ENCODE measurements at regions not wholly inside any gene's neighbourhood (a gene's known extent, or its start where the extent isn't known, plus 50 kb on each side); places are given as distances from the start of the nearest gene placed in this dataset.

DNA sequence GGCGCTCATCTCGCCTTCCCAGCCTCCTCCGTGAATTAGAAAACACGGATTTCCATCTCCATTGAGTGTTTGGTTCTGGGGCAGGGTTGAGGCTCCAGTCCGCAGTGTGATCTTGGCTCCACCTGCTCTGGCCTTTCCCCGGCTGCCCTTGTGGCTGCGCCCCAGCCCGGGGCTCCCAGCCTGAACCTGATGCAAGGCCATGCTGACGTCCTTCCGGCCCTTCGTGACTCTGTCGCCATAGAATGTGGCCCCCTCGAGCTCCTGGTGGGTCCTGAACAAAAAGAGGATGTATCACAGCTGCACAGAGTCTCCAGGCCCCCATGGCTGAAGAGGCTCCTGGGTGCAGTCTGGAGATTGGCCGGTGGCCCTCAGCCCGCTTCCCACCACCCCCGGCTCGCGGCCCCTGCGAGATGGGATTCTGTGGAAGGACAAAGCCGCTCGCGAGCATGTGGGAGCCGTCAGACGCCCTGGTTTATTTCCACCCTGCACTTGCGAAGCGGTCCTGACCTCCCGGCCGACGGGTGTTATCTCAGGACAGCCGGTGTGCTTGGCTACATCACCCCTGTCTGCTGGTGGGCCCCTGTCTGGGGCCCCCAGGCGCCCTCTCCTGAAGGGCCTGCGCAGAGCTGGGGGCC lies 1214.0 kb downstream of the BRD1 start:
- no peaks in the 10 kb centered on the region for H3K79me2 ChIP-seq (ENCODE audit: insufficient read depth, low read length)
- H3K36me3 ChIP-seq (ENCODE audit: low read length) = no peaks in the 10 kb centered on the region
- no peaks in the 10 kb centered on the region for H3K9me2 ChIP-seq (replicated peaks; ENCODE audit: insufficient read depth, low read length)
- H3F3A ChIP-seq (ENCODE audit: insufficient read depth) = no peaks in the 10 kb centered on the region
- no peaks in the 10 kb centered on the region for H3K27me3 ChIP-seq (ENCODE audit: low read length)
- no peak for TF ChIP-seq EZH2phosphoT487 (conservative IDR thresholded peaks at IDR 0.05; ENCODE audit: low read length)
- TF ChIP-seq, protein P1, sequence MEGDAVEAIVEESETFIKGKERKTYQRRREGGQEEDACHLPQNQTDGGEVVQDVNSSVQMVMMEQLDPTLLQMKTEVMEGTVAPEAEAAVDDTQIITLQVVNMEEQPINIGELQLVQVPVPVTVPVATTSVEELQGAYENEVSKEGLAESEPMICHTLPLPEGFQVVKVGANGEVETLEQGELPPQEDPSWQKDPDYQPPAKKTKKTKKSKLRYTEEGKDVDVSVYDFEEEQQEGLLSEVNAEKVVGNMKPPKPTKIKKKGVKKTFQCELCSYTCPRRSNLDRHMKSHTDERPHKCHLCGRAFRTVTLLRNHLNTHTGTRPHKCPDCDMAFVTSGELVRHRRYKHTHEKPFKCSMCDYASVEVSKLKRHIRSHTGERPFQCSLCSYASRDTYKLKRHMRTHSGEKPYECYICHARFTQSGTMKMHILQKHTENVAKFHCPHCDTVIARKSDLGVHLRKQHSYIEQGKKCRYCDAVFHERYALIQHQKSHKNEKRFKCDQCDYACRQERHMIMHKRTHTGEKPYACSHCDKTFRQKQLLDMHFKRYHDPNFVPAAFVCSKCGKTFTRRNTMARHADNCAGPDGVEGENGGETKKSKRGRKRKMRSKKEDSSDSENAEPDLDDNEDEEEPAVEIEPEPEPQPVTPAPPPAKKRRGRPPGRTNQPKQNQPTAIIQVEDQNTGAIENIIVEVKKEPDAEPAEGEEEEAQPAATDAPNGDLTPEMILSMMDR (IDR thresholded peaks at IDR 0.05; ENCODE audit: insufficient read depth, low read length, poor library complexity, severe bottlenecking) = no peak
- H3K27ac ChIP-seq (ENCODE audit: low read depth, low read length) = no peak overlapping the region
- no peak overlapping the region for H2AFZ ChIP-seq (ENCODE audit: low read depth, low read length, severe bottlenecking)
- H3K4me3 ChIP-seq (ENCODE audit: insufficient read depth, low read length, poor library complexity, severe bottlenecking) = no peak overlapping the region
- no peaks in the 10 kb centered on the region for H4K20me1 ChIP-seq (ENCODE audit: low read depth, low read length)
- no peak overlapping the region for H3K4me2 ChIP-seq (ENCODE audit: low read depth, low read length, poor library complexity, severe bottlenecking)
- H3K9ac ChIP-seq (ENCODE audit: low read length) = no peak overlapping the region
- H3K9me3 ChIP-seq (ENCODE audit: insufficient read depth, low read length) = no peaks in the 10 kb centered on the region

DNA sequence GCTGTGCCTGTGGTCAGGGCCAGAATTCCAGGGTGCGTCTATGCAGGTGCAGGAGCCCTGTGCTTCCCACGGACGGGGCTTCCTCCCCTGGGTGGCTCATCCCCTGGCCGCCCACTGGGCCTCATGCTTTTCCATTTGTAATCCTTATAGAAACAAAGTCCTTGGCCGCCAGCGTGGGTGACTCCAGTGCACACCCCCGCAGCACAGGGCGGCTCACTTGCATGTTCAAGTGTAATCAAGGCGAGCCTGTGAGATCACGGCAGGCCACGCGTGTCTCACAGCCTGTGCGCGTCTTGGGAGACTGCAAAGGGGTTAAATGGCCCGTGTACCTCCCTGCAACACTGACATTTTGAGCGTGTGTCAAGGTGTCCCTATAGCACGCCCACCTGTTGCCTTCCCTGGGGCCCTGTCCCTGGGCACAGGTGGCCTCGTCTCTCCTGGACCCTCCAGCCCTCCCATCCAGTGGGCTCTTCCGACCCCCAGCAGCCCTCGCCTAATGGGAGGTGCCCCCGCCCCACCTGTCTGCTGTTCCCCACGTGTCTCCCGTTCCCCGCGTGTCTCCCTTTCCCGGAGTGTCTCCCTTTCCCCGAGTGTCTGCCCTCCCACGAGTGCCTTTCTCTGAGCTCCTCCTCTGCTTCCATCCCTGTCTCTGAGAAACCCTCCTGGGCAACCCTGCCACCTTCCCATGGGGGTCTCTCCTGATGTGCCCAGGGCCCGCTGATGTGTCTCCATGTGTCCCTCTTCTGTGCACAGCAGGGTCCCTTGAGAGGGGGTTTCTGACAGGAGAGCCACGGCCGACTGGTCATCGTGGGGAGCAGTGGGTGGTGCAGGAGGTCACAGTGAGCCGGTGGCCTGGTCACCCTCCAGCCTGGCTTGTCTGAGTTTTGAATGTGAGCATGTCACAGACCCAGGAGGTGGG lies 1215.3 kb downstream of the BRD1 start:
- TF ChIP-seq, protein P1 (IDR thresholded peaks at IDR 0.05; ENCODE audit: insufficient read depth, low read length, poor library complexity, severe bottlenecking) = no peak
- no peak for TF ChIP-seq EZH2phosphoT487 (conservative IDR thresholded peaks at IDR 0.05; ENCODE audit: low read length)

GRCh38 chr22:48609279-48609865 lies 1218.3 kb downstream of the BRD1 start:
- Histone ChIP-seq H3K27ac (ENCODE audit: low read depth, low read length) (no peak overlapping the region), H3F3A (ENCODE audit: insufficient read depth) (no peaks in the 10 kb centered on the region), H3K4me2 (ENCODE audit: low read depth, low read length, poor library complexity, severe bottlenecking) (no peak overlapping the region), H4K20me1 (ENCODE audit: low read depth, low read length) (no peaks in the 10 kb centered on the region), H3K9me2 (replicated peaks; ENCODE audit: insufficient read depth, low read length) (no peaks in the 10 kb centered on the region), H2AFZ (ENCODE audit: low read depth, low read length, severe bottlenecking) (no peak overlapping the region), H3K36me3 (ENCODE audit: low read length) (no peaks in the 10 kb centered on the region), H3K27me3 (ENCODE audit: low read length) (no peaks in the 10 kb centered on the region), H3K79me2 (ENCODE audit: insufficient read depth, low read length) (no peaks in the 10 kb centered on the region), H3K9ac (ENCODE audit: low read length) (no peak overlapping the region), H3K9me3 (ENCODE audit: insufficient read depth, low read length) (no peaks in the 10 kb centered on the region), H3K4me3 (ENCODE audit: insufficient read depth, low read length, poor library complexity, severe bottlenecking) (no peak overlapping the region)
- no peak for TF ChIP-seq EZH2phosphoT487 (conservative IDR thresholded peaks at IDR 0.05; ENCODE audit: low read length)
- TF ChIP-seq, protein P1 (IDR thresholded peaks at IDR 0.05; ENCODE audit: insufficient read depth, low read length, poor library complexity, severe bottlenecking) = no peak

More for the DNA sequence above, 1215.3 kb downstream of the BRD1 start:
- Histone ChIP-seq H3K79me2 (ENCODE audit: insufficient read depth, low read length) (no peaks in the 10 kb centered on the region), H3F3A (ENCODE audit: insufficient read depth) (no peaks in the 10 kb centered on the region), H4K20me1 (ENCODE audit: low read depth, low read length) (no peaks in the 10 kb centered on the region), H3K36me3 (ENCODE audit: low read length) (no peaks in the 10 kb centered on the region), H3K9me2 (replicated peaks; ENCODE audit: insufficient read depth, low read length) (no peaks in the 10 kb centered on the region), H3K4me2 (ENCODE audit: low read depth, low read length, poor library complexity, severe bottlenecking) (no peak overlapping the region), H3K9me3 (ENCODE audit: insufficient read depth, low read length) (no peaks in the 10 kb centered on the region), H3K27ac (ENCODE audit: low read depth, low read length) (no peak overlapping the region), H3K27me3 (ENCODE audit: low read length) (no peaks in the 10 kb centered on the region), H2AFZ (ENCODE audit: low read depth, low read length, severe bottlenecking) (no peak overlapping the region), H3K4me3 (ENCODE audit: insufficient read depth, low read length, poor library complexity, severe bottlenecking) (no peak overlapping the region), H3K9ac (ENCODE audit: low read length) (no peak overlapping the region)
